Lower leg skin (tissue), 4 donors: ENCODE measurements at regions not wholly inside any gene's neighbourhood (a gene's known extent, or its start where the extent isn't known, plus 50 kb on each side); places are given as distances from the start of the nearest gene placed in this dataset.
"Not testable (repeated sequence)": the region's sequence is repeated elsewhere in the genome, so short reads cannot be mapped to it uniquely, and the experiment has no call there.

Experiments
- DNase-seq, 2 donors: peaks; one replicate each; pipeline ENCODE4 v3.0.0-alpha.2; 2019; ENCODE audit warnings: low spot score in 2 of 2
- H3K4me3 ChIP-seq: fragments of 200-600 bp; sonication (generic); 2 replicates; pipeline ENCODE4 v1.5.1; 2017; ENCODE audit warnings: mild to moderate bottlenecking, low read depth; ENCODE audit not compliant: poor library complexity, severe bottlenecking
- POLR2A ChIP-seq, 2 donors: fragments of 450-650 bp; IDR thresholded peaks; one replicate each; pipeline ENCODE4 v1.6.1; 2016 to 2017; ENCODE audit warnings: antibody characterized with exemption in 2 of 2, mild to moderate bottlenecking in 1 of 2, moderate library complexity in 1 of 2
- whole genome bisulfite sequencing, 2 donors: methylation state at CpG; one replicate each; pipeline ENCODE4 v1.1.5; 2018; 5-methylcytosine and 5-hydroxymethylcytosine counted together
- intact Hi-C: fragments of 100-400 bp; cut with DNase I; formaldehyde crosslinking; loops from one replicate; pipeline ENCODE4 v1.15.0; 2023; ENCODE audit warnings: low total_unique reads
- TF ChIP-seq, protein P1 (sequence below), 3 donors: fragments of 450-650 bp; IDR thresholded peaks; one replicate each; pipeline ENCODE4 v1.5.1; 2016; ENCODE audit warnings: antibody characterized with exemption in 3 of 3, mild to moderate bottlenecking in 3 of 3, moderate library complexity in 2 of 3

DNA sequence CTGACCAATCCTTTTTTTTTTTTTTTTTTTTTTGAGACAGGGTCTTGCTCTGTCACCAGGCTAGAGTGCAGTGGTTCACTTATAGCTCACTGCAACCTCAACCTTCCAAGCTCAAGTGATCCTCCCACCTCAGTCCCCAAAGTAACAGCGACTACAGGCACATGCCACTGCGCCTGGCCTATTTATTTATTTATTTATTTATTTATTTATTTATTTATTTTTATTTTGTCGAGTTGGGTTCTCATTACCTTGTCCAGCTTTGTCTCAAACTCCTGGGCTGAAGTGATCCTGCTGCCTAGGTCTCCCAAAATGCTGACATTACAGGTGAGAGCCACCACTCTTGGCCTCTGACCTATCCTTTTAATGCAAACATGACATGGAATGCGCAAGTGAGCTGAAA, 124.4 kb downstream of the GXYLT1 start:
- TF ChIP-seq, protein P1, sequence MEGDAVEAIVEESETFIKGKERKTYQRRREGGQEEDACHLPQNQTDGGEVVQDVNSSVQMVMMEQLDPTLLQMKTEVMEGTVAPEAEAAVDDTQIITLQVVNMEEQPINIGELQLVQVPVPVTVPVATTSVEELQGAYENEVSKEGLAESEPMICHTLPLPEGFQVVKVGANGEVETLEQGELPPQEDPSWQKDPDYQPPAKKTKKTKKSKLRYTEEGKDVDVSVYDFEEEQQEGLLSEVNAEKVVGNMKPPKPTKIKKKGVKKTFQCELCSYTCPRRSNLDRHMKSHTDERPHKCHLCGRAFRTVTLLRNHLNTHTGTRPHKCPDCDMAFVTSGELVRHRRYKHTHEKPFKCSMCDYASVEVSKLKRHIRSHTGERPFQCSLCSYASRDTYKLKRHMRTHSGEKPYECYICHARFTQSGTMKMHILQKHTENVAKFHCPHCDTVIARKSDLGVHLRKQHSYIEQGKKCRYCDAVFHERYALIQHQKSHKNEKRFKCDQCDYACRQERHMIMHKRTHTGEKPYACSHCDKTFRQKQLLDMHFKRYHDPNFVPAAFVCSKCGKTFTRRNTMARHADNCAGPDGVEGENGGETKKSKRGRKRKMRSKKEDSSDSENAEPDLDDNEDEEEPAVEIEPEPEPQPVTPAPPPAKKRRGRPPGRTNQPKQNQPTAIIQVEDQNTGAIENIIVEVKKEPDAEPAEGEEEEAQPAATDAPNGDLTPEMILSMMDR (IDR thresholded peaks at IDR 0.05): no peak
- TF ChIP-seq POLR2A (IDR thresholded peaks at IDR 0.05): no peak
- H3K4me3 ChIP-seq: no peak overlapping the region
- intact Hi-C loops: loop anchor here (10.0 kb wide), 1 partner anchor 1075 kb away; no protein-coding TSS in a partner anchor
- DNase-seq: no peak
- WGBS, 2 donors: 89 to 95% methylated on average over 4 of the region's 4 CpGs

DNA sequence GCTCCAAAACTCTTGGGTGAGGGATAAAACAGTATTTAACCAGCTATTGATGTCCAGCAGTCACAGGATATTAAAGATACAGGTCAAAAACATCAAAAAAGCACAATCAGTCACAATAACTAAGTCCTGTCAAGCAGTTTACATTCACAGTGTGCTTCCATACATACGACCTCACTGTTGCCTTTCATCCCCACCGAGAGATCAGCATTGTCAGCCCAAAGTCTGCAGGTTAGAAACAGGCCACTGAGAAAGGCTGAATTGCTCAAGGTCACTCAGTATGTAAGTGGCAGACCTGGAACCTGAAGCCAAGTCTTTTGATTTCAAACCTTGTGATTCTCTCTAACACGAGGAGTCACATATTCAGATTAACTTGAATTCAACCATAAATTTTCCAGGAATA, 124.9 kb downstream of the GXYLT1 start:
- H3K4me3 ChIP-seq: no peak overlapping the region
- TF ChIP-seq POLR2A (IDR thresholded peaks at IDR 0.05): no peak
- TF ChIP-seq, protein P1 (IDR thresholded peaks at IDR 0.05): no peak
- WGBS, 2 donors: 73 to 78% methylated on average over 3 of the region's 3 CpGs
- no peak for DNase-seq
- intact Hi-C loops: loop anchor here (10.0 kb wide), 1 partner anchor 1075 kb away; no protein-coding TSS in a partner anchor

DNA sequence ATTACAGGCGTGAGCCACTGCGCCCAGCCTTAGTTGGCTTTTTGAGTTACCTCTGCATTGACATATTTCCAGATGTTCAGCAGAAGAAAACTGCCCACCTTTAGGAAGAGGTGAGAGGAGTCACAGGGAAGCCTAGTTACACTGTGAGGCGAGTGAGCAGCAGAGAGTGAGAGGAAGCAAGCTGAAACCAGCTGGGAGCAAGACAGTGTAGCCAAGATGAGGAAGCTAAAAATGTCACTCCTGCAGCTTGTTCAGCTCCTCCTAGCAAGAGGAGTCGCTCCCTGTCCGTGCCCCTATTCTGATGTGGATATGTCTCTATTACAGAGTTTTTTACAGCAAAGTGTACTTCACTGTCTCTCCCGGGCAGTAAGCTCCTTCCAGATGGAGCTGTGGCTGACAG, 127.6 kb downstream of the GXYLT1 start:
- no peak for DNase-seq
- TF ChIP-seq, protein P1 (IDR thresholded peaks at IDR 0.05): no peak
- intact Hi-C loops: no loop called here
- H3K4me3 ChIP-seq: no peak overlapping the region
- 70 to 75% methylated on average over 6 of the region's 6 CpGs for WGBS, 2 donors

DNA sequence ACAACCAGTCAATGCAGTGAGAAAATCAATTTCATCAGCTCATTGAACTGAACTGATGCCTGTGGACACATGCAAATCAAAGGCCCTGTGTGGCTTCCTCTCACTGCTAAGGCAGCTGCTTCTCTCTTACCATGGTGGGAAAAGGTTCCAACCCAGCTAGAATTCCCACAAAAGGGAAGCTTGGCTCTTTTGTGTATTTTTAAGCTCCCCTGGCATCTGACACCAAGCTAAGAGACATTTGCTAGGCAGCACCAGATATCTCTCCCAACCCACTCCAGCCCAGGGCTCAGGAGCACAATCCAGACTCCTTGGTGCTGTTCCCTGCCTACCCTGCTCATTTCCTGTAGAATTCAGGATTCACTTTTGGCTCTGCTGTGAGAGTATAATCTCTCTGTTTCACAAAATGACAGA, 129.6 kb downstream of the GXYLT1 start:
- H3K4me3 ChIP-seq: no peak overlapping the region
- no peak for DNase-seq
- no peak for TF ChIP-seq POLR2A (IDR thresholded peaks at IDR 0.05)
- TF ChIP-seq, protein P1 (IDR thresholded peaks at IDR 0.05): no peak
- intact Hi-C loops: no loop called here

DNA sequence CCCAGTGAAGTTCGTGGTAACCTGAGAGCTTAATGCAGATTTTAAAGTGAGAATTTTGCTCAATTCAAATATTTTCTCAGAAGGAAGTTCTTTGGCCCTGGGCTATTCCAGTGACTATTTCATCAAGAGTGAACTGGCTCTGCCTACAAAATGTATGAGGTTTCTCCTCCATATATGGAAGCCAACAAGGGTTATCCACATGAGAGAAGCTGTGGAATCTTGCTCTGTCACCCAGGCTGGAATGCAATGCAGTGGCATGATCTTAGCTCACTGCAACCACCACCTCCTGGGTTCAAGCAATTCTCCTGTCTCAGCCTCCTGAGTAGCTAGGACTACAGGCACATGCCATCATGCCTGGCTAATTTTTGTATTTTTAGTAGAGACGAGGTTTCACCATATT, 132.2 kb downstream of the GXYLT1 start:
- DNase-seq, intact Hi-C loops, H3K4me3 ChIP-seq: not testable (repeated sequence)
- 64 to 79% methylated on average over 2 of the region's 2 CpGs for WGBS, 2 donors

DNA sequence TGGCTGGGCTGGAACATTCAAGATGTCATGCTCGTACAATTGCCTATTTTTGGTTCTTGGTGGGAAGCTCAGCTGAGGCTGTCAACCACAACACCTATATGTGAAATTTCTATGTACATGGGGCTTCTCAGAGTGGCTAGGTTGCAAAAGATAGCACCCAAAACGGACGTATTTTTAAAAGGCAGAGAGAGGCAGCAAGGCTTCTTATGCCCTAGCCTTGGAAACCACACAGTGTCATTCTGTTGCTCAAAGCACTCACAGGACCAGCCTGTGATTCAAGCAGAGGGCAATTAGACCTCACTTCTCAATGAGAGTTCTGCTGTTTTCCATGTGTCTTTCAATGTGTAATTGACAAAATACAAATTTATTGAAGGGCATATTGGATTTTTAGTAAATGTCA, 134.0 kb downstream of the GXYLT1 start:
- intact Hi-C loops: no loop called here
- WGBS, 2 donors: 66 to 70% methylated on average over 3 of the region's 3 CpGs
- TF ChIP-seq POLR2A (IDR thresholded peaks at IDR 0.05): no peak
- TF ChIP-seq, protein P1 (IDR thresholded peaks at IDR 0.05): no peak
- DNase-seq: no peak
- no peak overlapping the region for H3K4me3 ChIP-seq
